Neuronal stem cell (in vitro differentiated cells): ENCODE measurements at regions not wholly inside any gene's neighbourhood (a gene's known extent, or its start where the extent isn't known, plus 50 kb on each side); places are given as distances from the start of the nearest gene placed in this dataset.

Experiments
- DNase-seq: peaks from one replicate; pipeline ENCODE4 v3.0.0-alpha.2; 2013; ENCODE audit warnings: low spot score
- H2AFZ ChIP-seq: one replicate; pipeline ENCODE4 v1.6.1; 2013; ENCODE audit warnings: mild to moderate bottlenecking, low read length, inconsistent platforms
- H2AK5ac ChIP-seq: 2 replicates; pipeline ENCODE4 v1.6.1; 2013; ENCODE audit warnings: low read depth, mild to moderate bottlenecking, inconsistent platforms, low read length, moderate library complexity, mixed read lengths
- H2BK120ac ChIP-seq: 2 replicates; pipeline ENCODE4 v1.6.1; 2013; ENCODE audit warnings: low read depth, mild to moderate bottlenecking, inconsistent platforms, low read length, moderate library complexity, mixed read lengths
- H2BK12ac ChIP-seq: one replicate; pipeline ENCODE4 v1.6.1; 2013; ENCODE audit warnings: low read length, inconsistent platforms
- H2BK15ac ChIP-seq: 2 replicates; pipeline ENCODE4 v1.6.1; 2013; ENCODE audit warnings: mild to moderate bottlenecking, low read length, inconsistent platforms, mixed read lengths
- H2BK5ac ChIP-seq: one replicate; pipeline ENCODE4 v1.6.1; 2013; ENCODE audit warnings: inconsistent platforms, mild to moderate bottlenecking, low read length, moderate library complexity
- H3K14ac ChIP-seq: one replicate; pipeline ENCODE4 v1.6.1; 2013; ENCODE audit warnings: low read length, inconsistent platforms
- H3K18ac ChIP-seq: 2 replicates; pipeline ENCODE4 v1.6.1; 2013; ENCODE audit warnings: low read length, inconsistent platforms
- H3K23ac ChIP-seq: 2 replicates; pipeline ENCODE4 v1.6.1; 2013; ENCODE audit warnings: low read depth, mild to moderate bottlenecking, mixed read lengths, low read length, inconsistent platforms; ENCODE audit not compliant: poor library complexity
- H3K27ac ChIP-seq: replicated peaks from 3 replicates; pipeline ENCODE4 v1.5.1; 2013; ENCODE audit warnings: low read length, inconsistent platforms
- H3K27me3 ChIP-seq, 3 experiments: 2 replicates each; pipeline ENCODE4 v1.6.1; 2013; ENCODE audit warnings: low read length in 3 of 3, mild to moderate bottlenecking in 2 of 3, inconsistent platforms in 1 of 3, low read depth in 1 of 3, mixed read lengths in 1 of 3, moderate library complexity in 1 of 3; ENCODE audit not compliant: control insufficient read depth in 3 of 3, insufficient read depth in 3 of 3
- H3K36me3 ChIP-seq, 2 donors: replicated peaks in 1 of 2; 2 replicates each; pipeline ENCODE4 v1.6.1; 2013; ENCODE audit warnings: low read length in 2 of 2; ENCODE audit not compliant: control insufficient read depth in 2 of 2, insufficient read depth in 2 of 2
- H3K4ac ChIP-seq: 2 replicates; pipeline ENCODE4 v1.6.1; 2013; ENCODE audit warnings: inconsistent platforms, mild to moderate bottlenecking, low read length, moderate library complexity
- H3K4me1 ChIP-seq, 2 donors: 1 replicate in 1 of 2; 2 replicates in 1 of 2; pipeline ENCODE4 v1.6.1; 2013; ENCODE audit warnings: low read length in 2 of 2, low read depth in 1 of 2; ENCODE audit not compliant: control insufficient read depth in 2 of 2, insufficient read depth in 1 of 2
- H3K4me2 ChIP-seq: one replicate; pipeline ENCODE4 v1.6.1; 2013; ENCODE audit warnings: mild to moderate bottlenecking, low read length, inconsistent platforms; ENCODE audit not compliant: insufficient read depth, poor library complexity, severe bottlenecking
- H3K4me3 ChIP-seq, 2 donors: 2 replicates each; pipeline ENCODE4 v1.5.1; 2013; ENCODE audit warnings: low read length in 2 of 2, mild to moderate bottlenecking in 2 of 2, inconsistent platforms in 1 of 2, moderate library complexity in 1 of 2
- H3K79me1 ChIP-seq: one replicate; pipeline ENCODE4 v1.6.1; 2013; ENCODE audit warnings: low read depth, mild to moderate bottlenecking, inconsistent platforms, low read length, moderate library complexity
- H3K9ac ChIP-seq: one replicate; pipeline ENCODE4 v1.6.1; 2013; ENCODE audit warnings: mild to moderate bottlenecking, low read depth, low read length, inconsistent platforms; ENCODE audit not compliant: poor library complexity
- H3K9me3 ChIP-seq, 2 donors: replicated peaks in 1 of 2; 2 replicates each; pipeline versions ENCODE3 to v1.6.1; 2013; ENCODE audit warnings: low read length in 2 of 2, mild to moderate bottlenecking in 2 of 2, inconsistent platforms in 1 of 2, low read depth in 1 of 2, mixed read lengths in 1 of 2, moderate library complexity in 1 of 2; ENCODE audit not compliant: control insufficient read depth in 2 of 2, insufficient read depth in 1 of 2
- H4K8ac ChIP-seq: one replicate; pipeline ENCODE4 v1.6.1; 2013; ENCODE audit warnings: low read depth, mild to moderate bottlenecking, inconsistent platforms, low read length, moderate library complexity
- H4K91ac ChIP-seq: one replicate; pipeline ENCODE4 v1.6.1; 2013; ENCODE audit warnings: low read length, low read depth, mild to moderate bottlenecking, inconsistent platforms; ENCODE audit not compliant: poor library complexity
- WGBS, 2 donors: extraction: QIAGEN DNeasy Blood & Tissue Kit; methylation state at CpG; one replicate each; pipeline ENCODE4 v1.1.7; 2013; ENCODE audit warnings: missing lambda C conversion rate in 2 of 2, mixed read lengths in 1 of 2; ENCODE audit not compliant: insufficient read length in 2 of 2, insufficient replicate concordance in 1 of 2; ENCODE audit errors: extremely low coverage in 2 of 2; 5-methylcytosine and 5-hydroxymethylcytosine counted together

DNA sequence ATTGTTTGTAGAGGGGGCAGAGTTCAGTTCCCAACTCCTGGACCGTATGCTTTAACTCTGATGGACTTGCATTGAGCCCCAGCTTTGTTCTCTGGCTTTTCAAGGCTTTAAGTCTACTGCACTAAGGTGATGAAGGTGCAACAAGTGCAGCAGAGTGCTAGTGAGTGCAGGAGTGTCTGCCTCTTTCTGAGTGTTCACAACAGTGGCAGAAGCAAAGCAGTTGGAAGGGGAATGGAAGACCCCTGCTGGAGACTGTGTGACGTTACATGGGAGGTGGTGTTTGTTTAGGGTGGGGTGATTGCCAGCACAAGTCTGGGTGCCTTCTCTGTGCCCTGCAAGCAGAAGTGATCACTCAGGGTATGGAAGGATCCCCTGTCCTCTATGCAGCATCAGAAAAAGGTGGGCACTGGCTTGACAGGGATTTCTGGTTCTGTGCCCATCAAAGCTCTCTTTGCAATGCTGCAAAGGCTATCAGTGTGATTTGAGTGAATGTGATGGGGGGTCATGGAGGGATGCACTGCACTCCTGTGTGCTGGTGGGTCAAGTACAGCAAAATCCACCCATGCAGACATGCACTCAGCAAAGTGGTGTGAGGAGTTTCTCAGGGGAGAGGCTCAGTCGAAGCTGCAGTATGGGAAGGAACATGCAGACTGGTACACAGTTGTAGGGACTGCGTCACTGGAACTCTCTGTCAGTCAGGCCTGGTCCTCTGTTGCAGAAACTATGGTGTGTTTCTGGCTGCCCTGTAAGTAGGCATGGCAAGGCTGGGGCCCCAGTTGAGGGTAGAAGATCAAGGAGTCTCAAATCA is 70.9 kb upstream of the UGT2B7 start:
- WGBS, 2 donors = no CpG with 5 or more reads among the region's 4 CpGs
- H4K8ac ChIP-seq = no peak overlapping the region

DNA sequence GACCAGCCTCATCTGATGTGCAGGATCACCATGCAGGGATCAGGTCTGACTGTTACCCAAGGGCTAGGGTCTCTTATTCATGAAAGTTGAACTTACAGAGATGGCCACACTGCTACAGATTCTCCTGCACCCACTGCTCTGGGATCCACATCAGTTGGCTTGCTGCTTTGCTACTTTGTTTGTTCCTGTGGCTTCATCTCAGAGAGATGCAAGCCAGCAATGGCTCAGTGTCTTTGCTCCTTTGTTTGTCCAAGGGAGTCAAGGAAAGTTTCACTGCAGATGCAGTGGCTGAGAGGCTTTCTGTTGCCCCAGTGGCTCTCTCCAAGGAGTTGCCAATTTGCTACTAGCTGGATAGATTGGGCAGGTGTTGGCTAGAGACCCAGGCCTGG is 70.3 kb upstream of the UGT2B7 start:
- H3K23ac ChIP-seq = no peak overlapping the region
- H3K27ac ChIP-seq = no peak overlapping the region
- H3K9me3 ChIP-seq = no peaks in the 10 kb centered on the region

More for the DNA sequence above, 70.9 kb upstream of the UGT2B7 start:
- Histone ChIP-seq H2BK15ac (no peak overlapping the region), H2BK5ac (no peak overlapping the region), H2BK120ac (no peak overlapping the region), H2BK12ac (no peak overlapping the region), H2AK5ac (no peak overlapping the region), H3K23ac (no peak overlapping the region), H3K4ac (no peak overlapping the region), H3K4me3 (no peak overlapping the region), H3K4me2 (no peak overlapping the region), H3K4me1 (no peaks in the 10 kb centered on the region), H3K36me3 (no peaks in the 10 kb centered on the region), H3K9me3 (no peaks in the 10 kb centered on the region), H4K91ac (no peak overlapping the region), H3K18ac (no peak overlapping the region), H3K27me3 (no peaks in the 10 kb centered on the region), H2AFZ (peak overlapping the region; percentile 65), H3K14ac (no peak overlapping the region), H3K27ac (no peak overlapping the region), H3K79me1 (no peaks in the 10 kb centered on the region), H3K9ac (no peak overlapping the region)
- peak; percentile 11 for DNase-seq

DNA sequence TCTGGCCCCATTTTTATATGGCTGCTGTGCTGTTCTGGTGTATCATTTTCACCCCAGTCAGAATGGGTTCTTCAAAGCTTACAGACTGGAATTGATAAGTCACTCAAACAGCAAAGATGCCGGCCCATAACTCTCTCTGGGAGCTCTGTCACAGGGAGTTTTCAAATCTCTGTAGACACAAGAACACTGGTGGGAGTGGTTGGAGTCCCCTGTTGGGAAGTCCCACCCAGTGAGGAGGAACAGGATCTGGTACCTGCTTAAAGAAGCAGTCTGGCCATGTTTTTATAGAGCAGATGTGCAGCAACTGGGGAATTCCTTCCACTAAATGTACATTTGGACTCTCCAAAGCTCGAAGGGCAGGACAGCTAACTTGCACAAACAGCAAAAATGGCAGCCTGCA is 69.3 kb upstream of the UGT2B7 start:
- Histone ChIP-seq H3K18ac (no peak overlapping the region), H3K9ac (no peak overlapping the region), H3K23ac (no peak overlapping the region), H3K4me3 (no peak overlapping the region), H2BK5ac (no peak overlapping the region), H3K4me2 (no peak overlapping the region), H3K4me1 (no peaks in the 10 kb centered on the region), H2AFZ (no peak overlapping the region), H2BK12ac (no peak overlapping the region), H2BK15ac (no peak overlapping the region), H2AK5ac (no peak overlapping the region), H3K27ac (no peak overlapping the region), H3K4ac (no peak overlapping the region), H3K9me3 (no peaks in the 10 kb centered on the region), H4K91ac (no peak overlapping the region), H2BK120ac (no peak overlapping the region), H3K79me1 (no peaks in the 10 kb centered on the region), H3K36me3 (no peaks in the 10 kb centered on the region), H3K14ac (no peak overlapping the region), H4K8ac (no peak overlapping the region), H3K27me3 (no peaks in the 10 kb centered on the region)
- WGBS, 2 donors = no CpG with 5 or more reads among the region's 2 CpGs
- DNase-seq = no peak

More for the DNA sequence above, 70.3 kb upstream of the UGT2B7 start:
- H4K8ac ChIP-seq = no peak overlapping the region
- H3K36me3 ChIP-seq = no peaks in the 10 kb centered on the region
- no peak overlapping the region for H2BK15ac ChIP-seq
- H3K79me1 ChIP-seq = no peaks in the 10 kb centered on the region
- no peak for DNase-seq
- no peak overlapping the region for H3K18ac ChIP-seq
- no peak overlapping the region for H3K4me3 ChIP-seq
- H3K27me3 ChIP-seq = no peaks in the 10 kb centered on the region
- H3K9ac ChIP-seq = no peak overlapping the region
- no peak overlapping the region for H2BK12ac ChIP-seq
- no peak overlapping the region for H4K91ac ChIP-seq
- no peak overlapping the region for H2BK5ac ChIP-seq
- no peak overlapping the region for H3K4me2 ChIP-seq
- no peak overlapping the region for H2BK120ac ChIP-seq
- no peaks in the 10 kb centered on the region for H3K4me1 ChIP-seq
- H2AK5ac ChIP-seq = no peak overlapping the region
- H2AFZ ChIP-seq = peak overlapping the region; percentile 27
- no peak overlapping the region for H3K4ac ChIP-seq
- H3K14ac ChIP-seq = no peak overlapping the region

DNA sequence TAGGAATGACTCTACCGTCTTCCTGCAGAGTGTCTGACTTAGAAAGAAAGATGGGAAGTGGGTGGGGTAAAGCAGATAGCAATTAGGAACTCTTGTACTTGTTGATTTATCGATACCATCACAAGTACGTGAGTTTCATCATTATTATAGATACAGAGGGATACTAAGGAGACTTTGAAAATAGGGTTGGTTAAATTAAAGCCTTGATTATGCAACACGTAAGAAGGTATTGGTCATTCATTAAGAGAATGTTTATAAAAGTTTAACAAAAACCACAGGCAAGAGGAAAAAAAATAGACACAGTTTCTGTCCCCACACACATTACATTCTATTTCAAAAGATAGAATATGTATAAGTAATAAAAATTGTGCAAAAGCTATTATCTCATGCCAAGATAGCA is 65.9 kb upstream of the UGT2B7 start:
- Histone ChIP-seq H3K9me3 (no peaks in the 10 kb centered on the region), H3K27ac (no peak overlapping the region), H3K27me3 (no peaks in the 10 kb centered on the region), H3K14ac (no peak overlapping the region), H3K4me1 (peaks cover 0 to 4% of the 10 kb centered on the region in 2 donors), H3K4me3 (no peak overlapping the region), H3K18ac (no peak overlapping the region), H4K91ac (no peak overlapping the region), H3K79me1 (no peaks in the 10 kb centered on the region), H3K4me2 (no peak overlapping the region), H3K36me3 (no peaks in the 10 kb centered on the region), H2AFZ (no peak overlapping the region), H2BK12ac (no peak overlapping the region), H3K23ac (no peak overlapping the region), H2BK5ac (no peak overlapping the region), H2BK120ac (no peak overlapping the region), H2BK15ac (no peak overlapping the region), H2AK5ac (no peak overlapping the region), H3K9ac (no peak overlapping the region), H4K8ac (no peak overlapping the region), H3K4ac (no peak overlapping the region)
- no CpG with 5 or more reads among the region's 4 CpGs for WGBS, 2 donors
- DNase-seq = no peak
